ENCODE measurements at regions not wholly inside any gene's neighbourhood (a gene's known extent, or its start where the extent isn't known, plus 50 kb on each side); places are given as distances from the start of the nearest gene placed in this dataset.

- Histone ChIP-seq H3K56ac (ENCODE audit: extremely low read depth, insufficient read depth, low read length) (no peak overlapping the region), H3K4ac (ENCODE audit: low read depth, low read length) (no peak overlapping the region; the same call in 1 of the 2 replicates), H4K8ac (ENCODE audit: low read depth in 2 of 2, low read length in 2 of 2) (no peak overlapping the region), H2AK9ac (replicated peaks; ENCODE audit: low read depth, low read length, poor library complexity) (peak overlapping the region; percentile 3), H3K23ac (ENCODE audit: low read depth, low read length) (no peak overlapping the region), H3K9ac (ENCODE audit: low read depth, low read length) (no peak overlapping the region), H3K27ac (ENCODE audit: insufficient read depth, low read length) (no peak overlapping the region), H3K9me3 (ENCODE audit: control insufficient read depth, insufficient read depth, low read length) (no peaks in the 10 kb centered on the region), H3K4me2 (ENCODE audit: low read depth, low read length) (no peak overlapping the region), H3K4me1 (ENCODE audit: control insufficient read depth, insufficient read depth, low read length) (peaks cover under 1% of the 10 kb centered on the region; the same call in 1 of the 2 replicates), H3K4me3 (ENCODE audit: insufficient read depth, low read depth, low read length) (no peak overlapping the region), H4K5ac (ENCODE audit: low read depth, low read length) (no peak overlapping the region), H2BK120ac (ENCODE audit: low read depth, low read length) (no peak overlapping the region), H2BK5ac (ENCODE audit: low read depth, low read length, poor library complexity, severe bottlenecking) (no peak overlapping the region), H2AFZ (replicated peaks; ENCODE audit: low read length, poor library complexity) (peak overlapping the region; percentile 53), H2AK5ac (ENCODE audit: low read depth, low read length) (peak overlapping the region; percentile 33; the same call in 1 of the 2 replicates), H3K18ac (ENCODE audit: low read depth, low read length) (no peak overlapping the region), H2BK20ac (ENCODE audit: low read depth, low read length) (no peak overlapping the region), H3K36me3 (ENCODE audit: control insufficient read depth, insufficient read depth, low read length) (no peaks in the 10 kb centered on the region), H3K27me3 (ENCODE audit: control insufficient read depth, insufficient read depth, low read length) (no peaks in the 10 kb centered on the region), H3K14ac (replicated peaks; ENCODE audit: low read depth, low read length) (no peak overlapping the region), H3K79me1 (ENCODE audit: low read depth in 1 of 2, low read length in 2 of 2) (no peaks in the 10 kb centered on the region), H3K9me1 (ENCODE audit: insufficient read depth, low read length) (peaks cover 2% of the 10 kb centered on the region; the same call in 1 of the 2 replicates), H4K20me1 (ENCODE audit: insufficient read depth, low read length) (no peaks in the 10 kb centered on the region), H4K91ac (ENCODE audit: insufficient read depth, low read depth, low read length) (no peak overlapping the region), H2BK15ac (ENCODE audit: low read depth, low read length) (peak overlapping the region; percentile 43; the same call in 1 of the 3 replicates)
- intact Hi-C loops (cut with micrococcal nuclease) (no loop called here), dilution Hi-C loops (cut with HindIII; ENCODE audit: low sequenced_read_pairs, unreplicated experiment) (no loop called here), in situ Hi-C loops (cut with MboI; ENCODE audit: low sequenced_read_pairs) (no loop called here)
- TF ChIP-seq CEBPB (IDR thresholded peaks at IDR 0.05; ENCODE audit: low read depth, low read length) (no peak), RCOR1 (IDR thresholded peaks at IDR 0.05; ENCODE audit: insufficient replicate concordance, low read length) (no peak), MXI1 (IDR thresholded peaks at IDR 0.05; ENCODE audit: borderline replicate concordance, low read depth, low read length) (no peak), CHD1 (IDR thresholded peaks at IDR 0.05; ENCODE audit: low read depth, low read length) (no peak), USF2 (IDR thresholded peaks at IDR 0.05; ENCODE audit: low read depth, low read length) (no peak), MAFK (IDR thresholded peaks at IDR 0.05; ENCODE audit: low read depth, low read length) (no peak), MAZ (IDR thresholded peaks at IDR 0.05; ENCODE audit: borderline replicate concordance, low read depth, low read length) (no peak), RAD21 (IDR thresholded peaks at IDR 0.05; ENCODE audit: low read length) (no peak), RFX5 (IDR thresholded peaks at IDR 0.05; ENCODE audit: low read depth, low read length) (no peak), BHLHE40 (IDR thresholded peaks at IDR 0.05; ENCODE audit: low read depth, low read length) (no peak), POLR2A (IDR thresholded peaks at IDR 0.05; ENCODE audit: low read depth, low read length) (no peak), NFE2L2 (IDR thresholded peaks at IDR 0.05; ENCODE audit: low read depth, low read length) (no peak), SMC3 (IDR thresholded peaks at IDR 0.05; ENCODE audit: low read depth, low read length) (no peak)
- TF ChIP-seq, protein P1, sequence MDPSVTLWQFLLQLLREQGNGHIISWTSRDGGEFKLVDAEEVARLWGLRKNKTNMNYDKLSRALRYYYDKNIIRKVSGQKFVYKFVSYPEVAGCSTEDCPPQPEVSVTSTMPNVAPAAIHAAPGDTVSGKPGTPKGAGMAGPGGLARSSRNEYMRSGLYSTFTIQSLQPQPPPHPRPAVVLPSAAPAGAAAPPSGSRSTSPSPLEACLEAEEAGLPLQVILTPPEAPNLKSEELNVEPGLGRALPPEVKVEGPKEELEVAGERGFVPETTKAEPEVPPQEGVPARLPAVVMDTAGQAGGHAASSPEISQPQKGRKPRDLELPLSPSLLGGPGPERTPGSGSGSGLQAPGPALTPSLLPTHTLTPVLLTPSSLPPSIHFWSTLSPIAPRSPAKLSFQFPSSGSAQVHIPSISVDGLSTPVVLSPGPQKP (IDR thresholded peaks at IDR 0.05; ENCODE audit: borderline replicate concordance, low read depth, low read length), result no peak
- ATAC-seq (ENCODE audit: low read depth) (no peak), DNase-seq (no peak)
- POLR2A ChIA-PET (ENCODE audit: unreplicated experiment), result no interaction called here
- BruUV-seq (replicated peaks), result no TSS peak
- CTCF ChIA-PET, result no interaction called here
- WGBS, 2 experiments (ENCODE audit: extremely low coverage in 2 of 2, insufficient read length in 1 of 2), result 100% methylated on average over 1 of the region's 3 CpGs; no CpG with 5 or more reads in 1 of the 2 experiments
These were observed 74.0 kb upstream of the EYA2 start for GRCh38 chr20:46820682-46821081.
